Mesenchymal stem cell (in vitro differentiated cells and primary cell): ENCODE measurements at regions not wholly inside any gene's neighbourhood (a gene's known extent, or its start where the extent isn't known, plus 50 kb on each side); places are given as distances from the start of the nearest gene placed in this dataset.

Experiments used
- DNase-seq: peaks from one replicate; pipeline ENCODE4 v3.0.0-alpha.2; 2013
- H2AFZ ChIP-seq: one replicate; pipeline ENCODE4 v1.6.1; 2013; ENCODE audit warnings: low read depth, mild to moderate bottlenecking, control low read depth, inconsistent platforms, low read length, moderate library complexity
- H2AK5ac ChIP-seq: 2 replicates; pipeline ENCODE4 v1.6.1; 2013; ENCODE audit warnings: low read length, moderate library complexity, mild to moderate bottlenecking, inconsistent platforms; ENCODE audit not compliant: severe bottlenecking
- H2BK120ac ChIP-seq: one replicate; pipeline ENCODE4 v1.6.1; 2013; ENCODE audit warnings: low read depth, mild to moderate bottlenecking, inconsistent platforms, low read length, moderate library complexity
- H2BK12ac ChIP-seq, 2 experiments: one replicate each; pipeline ENCODE4 v1.6.1; 2013; ENCODE audit warnings: inconsistent platforms in 2 of 2, low read length in 2 of 2, mild to moderate bottlenecking in 2 of 2, moderate library complexity in 2 of 2, control low read depth in 1 of 2
- H2BK15ac ChIP-seq: one replicate; pipeline ENCODE4 v1.6.1; 2013; ENCODE audit warnings: mild to moderate bottlenecking, low read depth, inconsistent platforms; ENCODE audit not compliant: poor library complexity, severe bottlenecking
- H2BK5ac ChIP-seq: 2 replicates; pipeline ENCODE4 v1.6.1; 2013; ENCODE audit warnings: low read depth, mild to moderate bottlenecking, low read length, control low read depth, inconsistent platforms; ENCODE audit not compliant: poor library complexity, severe bottlenecking
- H3K14ac ChIP-seq, 2 experiments: one replicate each; pipeline ENCODE4 v1.6.1; 2013; ENCODE audit warnings: inconsistent platforms in 2 of 2, low read length in 2 of 2, control low read depth in 1 of 2, mild to moderate bottlenecking in 1 of 2, moderate library complexity in 1 of 2
- H3K18ac ChIP-seq, 2 experiments: one replicate each; pipeline ENCODE4 v1.6.1; 2013; ENCODE audit warnings: inconsistent platforms in 2 of 2, low read length in 2 of 2, control low read depth in 1 of 2, low read depth in 1 of 2, mild to moderate bottlenecking in 1 of 2
- H3K23ac ChIP-seq, 2 experiments: one replicate each; pipeline ENCODE4 v1.6.1; 2013; ENCODE audit warnings: inconsistent platforms in 2 of 2, low read length in 2 of 2, mild to moderate bottlenecking in 2 of 2, moderate library complexity in 2 of 2, control low read depth in 1 of 2
- H3K27ac ChIP-seq: 2 replicates; pipeline ENCODE4 v1.5.1; 2013; ENCODE audit warnings: mild to moderate bottlenecking, moderate library complexity, low read length, control low read depth, inconsistent platforms; ENCODE audit not compliant: poor library complexity, severe bottlenecking
- H3K27me3 ChIP-seq, 2 experiments: 2 replicates each; pipeline versions ENCODE4 v1.6.1 to v1.7.0; 2013; ENCODE audit warnings: low read length in 2 of 2, mild to moderate bottlenecking in 2 of 2, moderate library complexity in 2 of 2, control low read depth in 1 of 2, inconsistent platforms in 1 of 2; ENCODE audit not compliant: control insufficient read depth in 1 of 2, insufficient read depth in 1 of 2
- H3K36me3 ChIP-seq, 2 experiments: 2 replicates each; pipeline versions ENCODE4 v1.6.1 to v1.7.0; 2013; ENCODE audit warnings: low read length in 2 of 2, control low read depth in 1 of 2, inconsistent platforms in 1 of 2, low read depth in 1 of 2, mild to moderate bottlenecking in 1 of 2; ENCODE audit not compliant: insufficient read depth in 2 of 2, control insufficient read depth in 1 of 2
- H3K4ac ChIP-seq, 2 experiments: one replicate each; pipeline ENCODE4 v1.6.1; 2013; ENCODE audit warnings: inconsistent platforms in 2 of 2, low read length in 2 of 2, mild to moderate bottlenecking in 2 of 2, moderate library complexity in 2 of 2, control low read depth in 1 of 2, low read depth in 1 of 2
- H3K4me1 ChIP-seq: 2 replicates; pipeline ENCODE4 v1.6.1; 2013; ENCODE audit warnings: low read depth, low read length, control low read depth; ENCODE audit not compliant: control insufficient read depth, insufficient read depth
- H3K4me2 ChIP-seq: 2 replicates; pipeline ENCODE4 v1.6.1; 2013; ENCODE audit warnings: low read length, mild to moderate bottlenecking, inconsistent platforms; ENCODE audit not compliant: poor library complexity, severe bottlenecking
- H3K4me3 ChIP-seq, 2 experiments: 2 replicates each; pipeline versions ENCODE4 v1.5.1 to v1.7.0; 2013; ENCODE audit warnings: low read length in 2 of 2, mild to moderate bottlenecking in 2 of 2, control low read depth in 1 of 2, low read depth in 1 of 2; ENCODE audit not compliant: insufficient read depth in 1 of 2
- H3K79me1 ChIP-seq: replicated peaks from 2 replicates; pipeline ENCODE4 v1.6.1; 2013; ENCODE audit warnings: mild to moderate bottlenecking, control low read depth, low read length, inconsistent platforms; ENCODE audit not compliant: poor library complexity, severe bottlenecking
- H3K9ac ChIP-seq: 2 replicates; pipeline ENCODE4 v1.7.0; 2013; ENCODE audit warnings: mild to moderate bottlenecking, low read length, moderate library complexity
- H3K9me3 ChIP-seq: 2 replicates; pipeline ENCODE4 v1.7.0; 2013; ENCODE audit warnings: mild to moderate bottlenecking, low read length; ENCODE audit not compliant: control insufficient read depth
- H4K8ac ChIP-seq: one replicate; pipeline ENCODE4 v1.6.1; 2013; ENCODE audit warnings: inconsistent platforms, mild to moderate bottlenecking, low read length, moderate library complexity
- H4K91ac ChIP-seq: one replicate; pipeline ENCODE4 v1.6.1; 2013; ENCODE audit warnings: mild to moderate bottlenecking, low read length, inconsistent platforms
- WGBS: methylation state at CpG from one replicate; pipeline ENCODE4 v1.1.7; 2013; ENCODE audit warnings: mixed read lengths; 5-methylcytosine and 5-hydroxymethylcytosine counted together

- Histone ChIP-seq H4K8ac (no peak overlapping the region), H3K27me3 (peaks cover 0 to 2% of the 10 kb centered on the region in 2 experiments), H3K4me2 (no peak overlapping the region), H3K79me1 (no peaks in the 10 kb centered on the region), H2BK120ac (no peak overlapping the region), H3K9ac (no peak overlapping the region), H3K9me3 (no peaks in the 10 kb centered on the region), H2BK5ac (no peak overlapping the region), H3K27ac (no peak overlapping the region), H3K23ac (no peak overlapping the region), H2BK15ac (no peak overlapping the region), H2AK5ac (no peak overlapping the region), H3K36me3 (no peaks in the 10 kb centered on the region), H3K4ac (no peak overlapping the region), H2BK12ac (no peak overlapping the region), H4K91ac (no peak overlapping the region), H3K14ac (no peak overlapping the region), H2AFZ (no peak overlapping the region), H3K18ac (no peak overlapping the region), H3K4me3 (no peak overlapping the region), H3K4me1 (peaks cover 2% of the 10 kb centered on the region)
- WGBS, result 95% methylated on average over 2 of the region's 4 CpGs
- DNase-seq, result no peak
These were observed 260.6 kb upstream of the TNP1 start for GRCh38 chr2:217120429-217120828.

GRCh38 chr2:217118559-217119284 lies 258.9 kb upstream of the TNP1 start:
- H3K4me3 ChIP-seq, result no peak overlapping the region
- no peak overlapping the region for H4K8ac ChIP-seq
- H4K91ac ChIP-seq, result no peak overlapping the region
- no peak overlapping the region for H3K14ac ChIP-seq
- peaks cover 0 to 2% of the 10 kb centered on the region in 2 experiments for H3K27me3 ChIP-seq
- H2BK12ac ChIP-seq, result no peak overlapping the region
- no peak overlapping the region for H3K4ac ChIP-seq
- H3K9ac ChIP-seq, result no peak overlapping the region
- no peak overlapping the region for H3K18ac ChIP-seq
- H2BK15ac ChIP-seq, result no peak overlapping the region
- H3K4me2 ChIP-seq, result no peak overlapping the region
- H3K23ac ChIP-seq, result no peak overlapping the region
- no peak overlapping the region for H3K27ac ChIP-seq
- DNase-seq, result no peak
- H2BK5ac ChIP-seq, result no peak overlapping the region
- WGBS, result 94% methylated on average over 7 of the region's 7 CpGs
- no peak overlapping the region for H2BK120ac ChIP-seq
- H3K9me3 ChIP-seq, result no peaks in the 10 kb centered on the region
- peaks cover 2% of the 10 kb centered on the region for H3K4me1 ChIP-seq
- no peak overlapping the region for H2AFZ ChIP-seq
- no peak overlapping the region for H2AK5ac ChIP-seq
- H3K36me3 ChIP-seq, result no peaks in the 10 kb centered on the region
- no peaks in the 10 kb centered on the region for H3K79me1 ChIP-seq

DNA sequence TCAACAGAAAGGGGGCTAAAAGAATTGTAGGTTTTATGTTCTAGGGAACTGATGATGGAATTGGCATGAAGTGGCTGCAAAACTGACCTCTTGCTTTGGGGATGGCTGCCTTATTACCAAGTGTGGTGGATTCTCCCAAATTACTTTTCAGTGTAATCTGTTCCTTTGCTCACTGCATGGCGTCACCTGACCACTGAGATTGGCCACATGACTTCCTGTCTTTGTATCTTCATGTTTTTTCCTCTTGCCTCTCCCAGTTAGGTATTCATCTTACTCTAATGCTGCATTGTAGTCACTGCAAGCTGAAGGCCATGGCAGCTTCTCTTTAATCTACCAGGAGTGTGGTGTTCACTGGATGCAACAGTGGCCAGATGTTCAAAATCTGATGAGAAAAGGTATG lies 257.7 kb upstream of the TNP1 start:
- Histone ChIP-seq H3K18ac (no peak overlapping the region), H3K14ac (no peak overlapping the region), H4K8ac (no peak overlapping the region), H2AK5ac (no peak overlapping the region), H3K27me3 (peaks cover 0 to 2% of the 10 kb centered on the region in 2 experiments), H3K4me1 (peaks cover 2% of the 10 kb centered on the region), H2BK15ac (no peak overlapping the region), H4K91ac (no peak overlapping the region), H3K79me1 (no peaks in the 10 kb centered on the region), H3K36me3 (no peaks in the 10 kb centered on the region), H2BK5ac (no peak overlapping the region), H2AFZ (no peak overlapping the region), H3K4ac (no peak overlapping the region), H3K9ac (no peak overlapping the region), H3K27ac (no peak overlapping the region), H2BK12ac (no peak overlapping the region), H2BK120ac (no peak overlapping the region), H3K4me3 (no peak overlapping the region), H3K4me2 (no peak overlapping the region), H3K23ac (no peak overlapping the region), H3K9me3 (no peaks in the 10 kb centered on the region)
- DNase-seq, result no peak
- WGBS, result 96% methylated on average over 1 of the region's 1 CpG

DNA sequence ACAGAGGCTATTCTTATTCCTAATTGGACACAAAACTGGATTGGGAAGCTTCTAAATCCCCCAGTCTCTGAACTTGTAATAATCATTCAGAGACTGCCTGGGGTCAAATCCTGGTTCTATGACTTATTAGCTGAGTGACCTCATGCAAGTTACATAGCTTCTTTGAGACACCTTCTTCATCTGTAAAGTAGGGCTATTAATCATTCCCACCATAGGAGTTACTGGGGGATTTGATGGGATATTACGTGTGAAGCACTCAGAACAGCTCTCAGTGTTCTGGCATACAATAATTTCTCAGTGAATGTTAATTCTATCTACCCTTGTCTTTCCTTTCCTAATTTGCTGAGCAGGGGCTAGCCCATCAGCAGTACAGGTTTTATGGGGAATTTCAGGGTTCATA lies 256.7 kb upstream of the TNP1 start:
- no CpG with 5 or more reads among the region's 1 CpG for WGBS
- Histone ChIP-seq H3K9me3 (no peaks in the 10 kb centered on the region), H3K18ac (no peak overlapping the region), H3K9ac (no peak overlapping the region), H3K4ac (no peak overlapping the region), H2BK120ac (no peak overlapping the region), H3K14ac (no peak overlapping the region), H3K4me2 (no peak overlapping the region), H2BK5ac (no peak overlapping the region), H2AK5ac (no peak overlapping the region), H2BK12ac (no peak overlapping the region), H3K27me3 (peaks cover 0 to 2% of the 10 kb centered on the region in 2 experiments), H3K27ac (no peak overlapping the region), H4K8ac (no peak overlapping the region), H3K4me3 (no peak overlapping the region), H2AFZ (no peak overlapping the region), H3K23ac (no peak overlapping the region), H3K4me1 (peaks cover 2% of the 10 kb centered on the region), H3K79me1 (no peaks in the 10 kb centered on the region), H2BK15ac (no peak overlapping the region), H3K36me3 (no peaks in the 10 kb centered on the region), H4K91ac (no peak overlapping the region)
- no peak for DNase-seq
